Breast epithelium (tissue), 4 donors: ENCODE measurements at regions not wholly inside any gene's neighbourhood (a gene's known extent, or its start where the extent isn't known, plus 50 kb on each side); places are given as distances from the start of the nearest gene placed in this dataset.
"Not testable (repeated sequence)": the region's sequence is repeated elsewhere in the genome, so short reads cannot be mapped to it uniquely, and the experiment has no call there.

Experiments
- DNase-seq, 2 donors: peaks; one replicate each; pipeline ENCODE4 v3.0.0-alpha.2; 2019; ENCODE audit warnings: low spot score in 2 of 2
- H3K27ac ChIP-seq, 2 donors: fragments of 200-600 bp; sonication (generic) in 1 of 2; one replicate each; pipeline ENCODE4 v1.5.1; 2016 to 2019; ENCODE audit warnings: mild to moderate bottlenecking in 1 of 2
- H3K27me3 ChIP-seq, 2 donors: fragments of 200-600 bp; sonication (generic) in 1 of 2; one replicate each; pipeline versions ENCODE4 v1.5.1 to v1.6.0; 2017 to 2019; ENCODE audit warnings: control low read depth in 1 of 2, mild to moderate bottlenecking in 1 of 2
- H3K36me3 ChIP-seq: fragments of 200-600 bp; one replicate; pipeline ENCODE4 v1.5.1; 2019
- H3K4me1 ChIP-seq, 2 donors: fragments of 200-600 bp; sonication (generic); one replicate each; pipeline ENCODE4 v1.5.1; 2016 to 2019; ENCODE audit warnings: control low read depth in 1 of 2
- H3K4me3 ChIP-seq, 3 donors: fragments of 200-600 bp; sonication (generic); 1 replicate in 2 of 3; 2 replicates in 1 of 3; pipeline ENCODE4 v1.5.1; 2016 to 2019; ENCODE audit warnings: mild to moderate bottlenecking in 3 of 3, moderate library complexity in 2 of 3
- H3K9me3 ChIP-seq, 2 donors: fragments of 200-600 bp; sonication (generic) in 1 of 2; one replicate each; pipeline ENCODE4 v1.5.1; 2016 to 2019; ENCODE audit warnings: control low read depth in 1 of 2
- CTCF ChIP-seq, 3 donors: fragments of 450-650 bp; IDR thresholded peaks; one replicate each; pipeline ENCODE4 v1.5.1; 2016 to 2017; ENCODE audit warnings: antibody characterized with exemption in 3 of 3, mild to moderate bottlenecking in 3 of 3, moderate library complexity in 3 of 3
- POLR2A ChIP-seq: fragments of 450-650 bp; IDR thresholded peaks from one replicate; pipeline ENCODE4 v1.6.1; 2016; ENCODE audit warnings: antibody characterized with exemption, mild to moderate bottlenecking, moderate library complexity
- POLR2AphosphoS5 ChIP-seq, 3 donors: sonication (generic); formaldehyde crosslinking; IDR thresholded peaks; one replicate each; pipeline ENCODE4 v1.6.1; 2017; ENCODE audit warnings: antibody characterized with exemption in 3 of 3
- intact Hi-C: fragments of 100-400 bp; cut with DNase I; formaldehyde crosslinking; loops from one replicate; pipeline ENCODE4 v1.15.1; 2023; ENCODE audit warnings: low total_unique reads

- H3K27ac ChIP-seq = no peak overlapping the region
- TF ChIP-seq POLR2AphosphoS5 (IDR thresholded peaks at IDR 0.05) = no peak
- TF ChIP-seq POLR2A = no peak
- no peak for TF ChIP-seq CTCF (IDR thresholded peaks at IDR 0.05)
- H3K36me3 ChIP-seq = no peaks in the 10 kb centered on the region
- no peak overlapping the region for H3K4me3 ChIP-seq
- intact Hi-C loops = no loop called here
- H3K27me3 ChIP-seq = no peaks in the 10 kb centered on the region
- H3K9me3 ChIP-seq = no peaks in the 10 kb centered on the region
- no peaks in the 10 kb centered on the region for H3K4me1 ChIP-seq
- DNase-seq = no peak
Observed at GRCh38 chr10:94251098-94251497, 111.6 kb downstream of the NOC3L start.

- Histone ChIP-seq H3K36me3 (no peaks in the 10 kb centered on the region), H3K4me1 (no peaks in the 10 kb centered on the region), H3K9me3 (no peaks in the 10 kb centered on the region), H3K27ac (no peak overlapping the region), H3K4me3 (no peak overlapping the region), H3K27me3 (no peaks in the 10 kb centered on the region)
- intact Hi-C loops = no loop called here
- TF ChIP-seq POLR2A (no peak), CTCF (IDR thresholded peaks at IDR 0.05) (no peak), POLR2AphosphoS5 (IDR thresholded peaks at IDR 0.05) (no peak)
- no peak for DNase-seq
Observed at GRCh38 chr10:94251568-94251967, 111.2 kb downstream of the NOC3L start.

DNA sequence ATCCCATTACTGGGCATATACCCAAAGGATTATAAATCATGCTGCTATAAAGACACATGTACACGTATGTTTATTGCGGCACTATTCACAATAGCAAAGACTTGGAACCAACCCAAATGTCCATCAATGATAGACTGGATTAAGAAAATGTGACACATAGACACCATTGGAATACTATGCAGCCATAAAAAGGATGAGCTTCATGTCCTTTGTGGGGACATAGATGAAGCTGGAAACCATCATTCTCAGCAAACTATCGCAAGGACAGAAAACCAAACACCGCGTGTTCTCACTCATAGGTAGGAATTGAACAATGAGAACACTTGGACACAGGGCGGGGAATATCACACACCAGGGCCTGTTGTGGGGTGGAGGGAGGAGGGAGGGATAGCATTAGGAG, 105.3 kb downstream of the NOC3L start:
- H3K4me1 ChIP-seq, H3K36me3 ChIP-seq, intact Hi-C loops, H3K27ac ChIP-seq, H3K9me3 ChIP-seq, H3K4me3 ChIP-seq, DNase-seq, H3K27me3 ChIP-seq: not testable (repeated sequence)

- intact Hi-C loops = no loop called here
- TF ChIP-seq POLR2A (no peak), CTCF (IDR thresholded peaks at IDR 0.05) (no peak), POLR2AphosphoS5 (IDR thresholded peaks at IDR 0.05) (no peak)
- no peak for DNase-seq
Observed at GRCh38 chr10:94260455-94260854, 102.3 kb downstream of the NOC3L start.

GRCh38 chr10:94264085-94264484, 98.7 kb downstream of the NOC3L start:
- no peaks in the 10 kb centered on the region for H3K36me3 ChIP-seq
- H3K27me3 ChIP-seq = no peaks in the 10 kb centered on the region
- H3K9me3 ChIP-seq = no peaks in the 10 kb centered on the region
- H3K4me1 ChIP-seq = no peaks in the 10 kb centered on the region
- DNase-seq = no peak
- H3K27ac ChIP-seq = no peak overlapping the region
- TF ChIP-seq POLR2A (no peak), CTCF (IDR thresholded peaks at IDR 0.05) (no peak), POLR2AphosphoS5 (IDR thresholded peaks at IDR 0.05) (no peak)
- H3K4me3 ChIP-seq = no peak overlapping the region
- intact Hi-C loops = no loop called here

More at GRCh38 chr10:94260455-94260854, 102.3 kb downstream of the NOC3L start:
- Histone ChIP-seq H3K4me3 (no peak overlapping the region), H3K9me3 (no peaks in the 10 kb centered on the region), H3K27me3 (no peaks in the 10 kb centered on the region), H3K36me3 (no peaks in the 10 kb centered on the region), H3K27ac (no peak overlapping the region), H3K4me1 (no peaks in the 10 kb centered on the region)

- H3K9me3 ChIP-seq = no peaks in the 10 kb centered on the region
- no peak overlapping the region for H3K4me3 ChIP-seq
- H3K27me3 ChIP-seq = no peaks in the 10 kb centered on the region
- no peak for DNase-seq
- TF ChIP-seq POLR2A = no peak
- TF ChIP-seq CTCF (IDR thresholded peaks at IDR 0.05) = no peak
- TF ChIP-seq POLR2AphosphoS5 (IDR thresholded peaks at IDR 0.05) = no peak
- no peaks in the 10 kb centered on the region for H3K36me3 ChIP-seq
- no peak overlapping the region for H3K27ac ChIP-seq
- intact Hi-C loops = no loop called here
- H3K4me1 ChIP-seq = no peaks in the 10 kb centered on the region
Observed at GRCh38 chr10:94266091-94266490, 96.6 kb downstream of the NOC3L start.
